ENCODE measurements at regions not wholly inside any gene's neighbourhood (a gene's known extent, or its start where the extent isn't known, plus 50 kb on each side); places are given as distances from the start of the nearest gene placed in this dataset.

DNA sequence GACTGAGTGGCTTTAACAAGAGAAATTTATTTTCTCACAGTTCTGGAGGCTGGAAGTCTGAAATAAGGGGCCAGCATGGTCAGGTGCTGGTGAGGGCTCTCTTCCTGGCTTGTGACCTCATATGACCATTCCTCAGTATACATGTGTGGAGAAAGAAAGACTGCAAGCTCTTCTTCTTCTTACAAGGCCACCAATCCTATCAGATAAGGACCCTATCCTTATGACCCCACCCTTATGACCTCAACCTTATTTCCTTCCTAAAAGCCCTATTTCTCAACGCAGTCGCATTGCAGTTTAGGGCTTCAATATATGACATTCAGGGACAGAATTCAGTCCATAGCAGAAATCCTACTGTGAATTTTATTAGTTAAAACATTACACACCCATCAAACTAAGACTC is 124.4 kb upstream of the RAG2 start (continued):
- TF ChIP-seq, protein P1, sequence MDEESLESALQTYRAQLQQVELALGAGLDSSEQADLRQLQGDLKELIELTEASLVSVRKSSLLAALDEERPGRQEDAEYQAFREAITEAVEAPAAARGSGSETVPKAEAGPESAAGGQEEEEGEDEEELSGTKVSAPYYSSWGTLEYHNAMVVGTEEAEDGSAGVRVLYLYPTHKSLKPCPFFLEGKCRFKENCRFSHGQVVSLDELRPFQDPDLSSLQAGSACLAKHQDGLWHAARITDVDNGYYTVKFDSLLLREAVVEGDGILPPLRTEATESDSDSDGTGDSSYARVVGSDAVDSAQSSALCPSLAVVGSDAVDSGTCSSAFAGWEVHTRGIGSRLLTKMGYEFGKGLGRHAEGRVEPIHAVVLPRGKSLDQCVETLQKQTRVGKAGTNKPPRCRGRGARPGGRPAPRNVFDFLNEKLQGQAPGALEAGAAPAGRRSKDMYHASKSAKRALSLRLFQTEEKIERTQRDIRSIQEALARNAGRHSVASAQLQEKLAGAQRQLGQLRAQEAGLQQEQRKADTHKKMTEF (CRISPR knock-in tag; IDR thresholded peaks at IDR 0.05), result no peak
- TF ChIP-seq FOXO1 (CRISPR knock-in tag; IDR thresholded peaks at IDR 0.05) (no peak), SOX6 (IDR thresholded peaks at IDR 0.05) (no peak), SOX6 (CRISPR knock-in tag; IDR thresholded peaks at IDR 0.05) (no peak), ZNF446 (CRISPR knock-in tag; IDR thresholded peaks at IDR 0.05) (no peak), MTA3 (CRISPR knock-in tag; IDR thresholded peaks at IDR 0.05) (no peak), ZIK1 (CRISPR knock-in tag; IDR thresholded peaks at IDR 0.05; ENCODE audit: borderline replicate concordance, low read depth) (no peak), RAD21 (CRISPR knock-in tag; IDR thresholded peaks at IDR 0.05) (no peak), RELA (CRISPR knock-in tag; IDR thresholded peaks at IDR 0.05) (no peak), CENPT (CRISPR knock-in tag; IDR thresholded peaks at IDR 0.05; ENCODE audit: low read depth) (no peak), ZNF816 (CRISPR knock-in tag; IDR thresholded peaks at IDR 0.05; ENCODE audit: borderline replicate concordance) (no peak)
- TF ChIP-seq, protein P2, sequence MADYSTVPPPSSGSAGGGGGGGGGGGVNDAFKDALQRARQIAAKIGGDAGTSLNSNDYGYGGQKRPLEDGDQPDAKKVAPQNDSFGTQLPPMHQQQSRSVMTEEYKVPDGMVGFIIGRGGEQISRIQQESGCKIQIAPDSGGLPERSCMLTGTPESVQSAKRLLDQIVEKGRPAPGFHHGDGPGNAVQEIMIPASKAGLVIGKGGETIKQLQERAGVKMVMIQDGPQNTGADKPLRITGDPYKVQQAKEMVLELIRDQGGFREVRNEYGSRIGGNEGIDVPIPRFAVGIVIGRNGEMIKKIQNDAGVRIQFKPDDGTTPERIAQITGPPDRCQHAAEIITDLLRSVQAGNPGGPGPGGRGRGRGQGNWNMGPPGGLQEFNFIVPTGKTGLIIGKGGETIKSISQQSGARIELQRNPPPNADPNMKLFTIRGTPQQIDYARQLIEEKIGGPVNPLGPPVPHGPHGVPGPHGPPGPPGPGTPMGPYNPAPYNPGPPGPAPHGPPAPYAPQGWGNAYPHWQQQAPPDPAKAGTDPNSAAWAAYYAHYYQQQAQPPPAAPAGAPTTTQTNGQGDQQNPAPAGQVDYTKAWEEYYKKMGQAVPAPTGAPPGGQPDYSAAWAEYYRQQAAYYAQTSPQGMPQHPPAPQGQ (CRISPR knock-in tag; IDR thresholded peaks at IDR 0.05; ENCODE audit: borderline replicate concordance), result no peak

All from HepG2 (cell line).